Body of pancreas (tissue), 4 donors: ENCODE measurements at regions not wholly inside any gene's neighbourhood (a gene's known extent, or its start where the extent isn't known, plus 50 kb on each side); places are given as distances from the start of the nearest gene placed in this dataset.
A peak's percentile ranks its signal among the peaks of the same experiment; 100 is the strongest.
"Not testable (repeated sequence)": the region's sequence is repeated elsewhere in the genome, so short reads cannot be mapped to it uniquely, and the experiment has no call there.

Source experiments
- ATAC-seq: fragments of 150-250 bp; one replicate; pipeline ENCODE4 v1.9.1; 2016
- DNase-seq, 4 donors: peaks; one replicate each; pipeline ENCODE4 v3.0.0-alpha.2; 2019
- H3K27ac ChIP-seq, 4 donors: fragments of 200-600 bp; sonication (generic); 1 replicate in 3 of 4; 2 replicates in 1 of 4; pipeline versions ENCODE4 v1.5.1 to v1.6.1; 2016 to 2019; ENCODE audit warnings: mild to moderate bottlenecking in 1 of 4, mixed read lengths in 1 of 4, moderate library complexity in 1 of 4
- H3K27me3 ChIP-seq, 2 donors: fragments of 200-600 bp; sonication (generic); one replicate each; pipeline ENCODE4 v1.6.0; 2016; ENCODE audit warnings: mild to moderate bottlenecking in 1 of 2
- H3K36me3 ChIP-seq, 2 donors: fragments of 200-600 bp; sonication (generic); replicated peaks in 1 of 2; 2 replicates each; pipeline ENCODE4 v1.5.1; 2016; ENCODE audit warnings: low read depth in 2 of 2; ENCODE audit not compliant: insufficient read depth in 1 of 2
- H3K4me1 ChIP-seq: fragments of 200-600 bp; sonication (generic); one replicate; pipeline ENCODE4 v1.6.0; 2016
- H3K4me3 ChIP-seq, 2 donors: fragments of 200-600 bp; sonication (generic); 1 replicate in 1 of 2; 2 replicates in 1 of 2; pipeline ENCODE4 v1.5.1; 2016 to 2019
- H3K9me3 ChIP-seq, 3 donors: fragments of 200-600 bp; sonication (generic); 1 replicate in 2 of 3; 2 replicates in 1 of 3; pipeline ENCODE4 v1.5.1; 2016
- POLR2A ChIP-seq, 3 donors: fragments of 450-650 bp; IDR thresholded peaks; one replicate each; pipeline ENCODE4 v1.6.1; 2016; ENCODE audit warnings: antibody characterized with exemption in 3 of 3, mild to moderate bottlenecking in 2 of 3
- WGBS, 2 donors: methylation state at CpG; one replicate each; pipeline ENCODE4 v1.1.5; 2017; 5-methylcytosine and 5-hydroxymethylcytosine counted together
- intact Hi-C: fragments of 100-400 bp; cut with DNase I; formaldehyde crosslinking; loops from one replicate; pipeline ENCODE4 v1.15.1; 2023
- TF ChIP-seq, protein P1 (sequence below), 7 experiments: fragments of 450-650 bp in 4 of 7; fragments of 200-600 bp in 3 of 7; sonication (generic) in 3 of 7; IDR thresholded peaks; one replicate each; pipeline ENCODE4 v1.5.1; 2016 to 2019; ENCODE audit warnings: antibody characterized with exemption in 7 of 7

DNA sequence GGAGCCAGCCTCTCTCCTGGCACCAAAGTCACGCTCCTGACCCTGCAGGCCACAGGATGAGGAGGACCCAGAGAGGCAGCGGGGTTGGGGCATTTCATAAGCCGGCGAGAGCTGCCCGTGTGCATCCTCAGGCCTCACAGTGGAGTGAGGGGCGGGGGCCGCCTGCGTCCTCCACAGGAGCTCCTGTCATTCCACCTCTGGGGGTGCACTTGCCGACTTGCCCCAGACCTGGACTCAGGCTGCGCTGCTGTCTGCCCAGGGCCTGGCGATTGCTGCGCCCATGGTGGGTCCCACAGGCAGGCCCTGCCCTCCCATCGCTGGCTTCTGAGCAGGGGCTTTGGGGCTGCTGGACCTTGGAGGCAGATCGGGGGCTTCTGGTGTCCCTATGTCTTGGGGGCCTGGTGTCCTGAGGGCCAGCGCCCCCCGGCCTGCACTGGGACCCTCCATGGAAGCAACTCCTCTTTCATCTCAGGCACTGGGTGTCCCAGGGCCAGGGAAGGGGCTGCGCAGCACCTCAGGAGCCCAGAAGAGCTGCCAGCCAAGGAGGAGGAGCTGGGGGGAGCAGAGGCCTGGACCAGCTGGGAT lies 184.0 kb downstream of the GOLGA6L6 start:
- Histone ChIP-seq H3K4me1 (no peaks in the 10 kb centered on the region), H3K27ac (no peak overlapping the region), H3K36me3 (no peaks in the 10 kb centered on the region), H3K4me3 (no peak overlapping the region), H3K27me3 (peaks cover 0 to 4% of the 10 kb centered on the region in 2 donors), H3K9me3 (no peaks in the 10 kb centered on the region)
- intact Hi-C loops: loop anchor here (10.0 kb wide), 1 partner anchor 1867 kb away; no protein-coding TSS in a partner anchor
- TF ChIP-seq, protein P1, sequence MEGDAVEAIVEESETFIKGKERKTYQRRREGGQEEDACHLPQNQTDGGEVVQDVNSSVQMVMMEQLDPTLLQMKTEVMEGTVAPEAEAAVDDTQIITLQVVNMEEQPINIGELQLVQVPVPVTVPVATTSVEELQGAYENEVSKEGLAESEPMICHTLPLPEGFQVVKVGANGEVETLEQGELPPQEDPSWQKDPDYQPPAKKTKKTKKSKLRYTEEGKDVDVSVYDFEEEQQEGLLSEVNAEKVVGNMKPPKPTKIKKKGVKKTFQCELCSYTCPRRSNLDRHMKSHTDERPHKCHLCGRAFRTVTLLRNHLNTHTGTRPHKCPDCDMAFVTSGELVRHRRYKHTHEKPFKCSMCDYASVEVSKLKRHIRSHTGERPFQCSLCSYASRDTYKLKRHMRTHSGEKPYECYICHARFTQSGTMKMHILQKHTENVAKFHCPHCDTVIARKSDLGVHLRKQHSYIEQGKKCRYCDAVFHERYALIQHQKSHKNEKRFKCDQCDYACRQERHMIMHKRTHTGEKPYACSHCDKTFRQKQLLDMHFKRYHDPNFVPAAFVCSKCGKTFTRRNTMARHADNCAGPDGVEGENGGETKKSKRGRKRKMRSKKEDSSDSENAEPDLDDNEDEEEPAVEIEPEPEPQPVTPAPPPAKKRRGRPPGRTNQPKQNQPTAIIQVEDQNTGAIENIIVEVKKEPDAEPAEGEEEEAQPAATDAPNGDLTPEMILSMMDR (IDR thresholded peaks at IDR 0.05): no peak
- TF ChIP-seq POLR2A (IDR thresholded peaks at IDR 0.05): no peak
- 58 to 71% methylated on average over 14 to 17 of the region's 17 CpGs for WGBS, 2 donors
- DNase-seq (peak in 2 of 4 donors; percentile 12 to 17), ATAC-seq (no peak)

DNA sequence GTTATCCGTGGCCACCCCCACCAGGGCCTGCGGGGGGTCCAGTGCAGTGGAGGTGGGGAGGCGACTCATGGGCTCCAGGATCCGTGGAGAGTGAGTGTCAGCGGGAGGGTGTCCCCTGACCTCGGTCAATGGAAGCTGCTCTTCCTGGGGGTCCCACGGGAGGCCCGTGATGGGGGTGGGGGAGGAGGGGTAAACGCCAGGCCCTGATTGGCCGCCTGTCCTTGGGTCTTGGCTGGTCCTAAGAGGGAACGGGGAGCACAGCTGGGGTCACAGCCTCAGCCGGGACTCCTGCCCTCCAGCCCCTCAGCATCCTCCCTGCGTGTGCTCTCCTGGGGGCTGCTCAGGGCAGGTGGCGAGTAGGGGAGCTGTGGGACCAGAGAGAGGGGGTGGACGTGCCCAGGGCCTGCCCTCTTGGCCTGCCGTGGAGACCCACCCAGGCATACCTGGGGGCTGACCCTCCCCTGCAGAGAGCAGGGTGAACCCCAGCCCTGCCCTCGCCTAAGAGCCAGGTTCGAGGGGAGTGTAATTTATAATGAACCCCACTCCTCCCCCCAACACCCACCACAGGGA lies 184.6 kb downstream of the GOLGA6L6 start:
- Histone ChIP-seq H3K9me3 (no peaks in the 10 kb centered on the region), H3K27me3 (peaks cover 0 to 4% of the 10 kb centered on the region in 2 donors), H3K27ac (no peak overlapping the region), H3K4me1 (no peaks in the 10 kb centered on the region), H3K36me3 (no peaks in the 10 kb centered on the region), H3K4me3 (no peak overlapping the region)
- TF ChIP-seq POLR2A (IDR thresholded peaks at IDR 0.05): no peak
- TF ChIP-seq, protein P1 (IDR thresholded peaks at IDR 0.05): no peak
- intact Hi-C loops: loop anchor here (10.0 kb wide), 1 partner anchor 1868 kb away; no protein-coding TSS in a partner anchor
- DNase-seq: peak in 2 of 4 donors; percentile 5 to 11
- WGBS, 2 donors: 62 to 63% methylated on average over 18 of the region's 18 CpGs
- peak; percentile 12 for ATAC-seq

DNA sequence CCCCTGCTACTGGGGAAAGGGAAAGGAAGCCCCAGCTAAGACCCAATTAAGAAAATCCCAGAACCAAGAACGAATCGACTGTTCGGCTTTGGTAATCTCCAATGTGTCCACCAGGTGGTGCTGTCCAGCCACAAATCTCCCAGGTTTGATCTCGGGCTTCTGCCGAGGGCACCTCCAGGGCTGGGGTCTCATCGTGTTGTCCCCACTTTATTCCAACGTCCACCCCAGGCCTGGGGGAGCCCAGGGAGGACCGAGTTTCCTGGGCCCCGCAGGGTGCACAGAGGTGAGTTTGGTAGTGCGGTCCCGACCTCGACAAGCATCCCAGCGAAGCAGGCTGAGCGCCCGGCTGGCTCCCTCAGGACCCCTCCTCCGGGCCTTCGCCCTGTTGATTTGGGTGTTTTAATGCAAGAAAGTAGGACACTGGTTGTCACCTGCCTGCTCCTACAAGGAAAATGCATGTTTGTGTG lies 185.1 kb downstream of the GOLGA6L6 start:
- H3K27me3 ChIP-seq: peaks cover 0 to 4% of the 10 kb centered on the region in 2 donors
- no peak overlapping the region for H3K27ac ChIP-seq
- WGBS, 2 donors: 44 to 46% methylated on average over 12 to 17 of the region's 17 CpGs
- no peaks in the 10 kb centered on the region for H3K9me3 ChIP-seq
- H3K4me1 ChIP-seq: no peaks in the 10 kb centered on the region
- H3K4me3 ChIP-seq: no peak overlapping the region
- DNase-seq: peak in 3 of 4 donors; percentile 56 to 75 (median 69)
- intact Hi-C loops: loop anchor here (10.0 kb wide), 1 partner anchor 1868 kb away; no protein-coding TSS in a partner anchor
- no peak for TF ChIP-seq POLR2A (IDR thresholded peaks at IDR 0.05)
- TF ChIP-seq, protein P1 (IDR thresholded peaks at IDR 0.05): peak; percentile 67 to 92 (median 80)
- H3K36me3 ChIP-seq: no peaks in the 10 kb centered on the region
- ATAC-seq: peak; percentile 30

DNA sequence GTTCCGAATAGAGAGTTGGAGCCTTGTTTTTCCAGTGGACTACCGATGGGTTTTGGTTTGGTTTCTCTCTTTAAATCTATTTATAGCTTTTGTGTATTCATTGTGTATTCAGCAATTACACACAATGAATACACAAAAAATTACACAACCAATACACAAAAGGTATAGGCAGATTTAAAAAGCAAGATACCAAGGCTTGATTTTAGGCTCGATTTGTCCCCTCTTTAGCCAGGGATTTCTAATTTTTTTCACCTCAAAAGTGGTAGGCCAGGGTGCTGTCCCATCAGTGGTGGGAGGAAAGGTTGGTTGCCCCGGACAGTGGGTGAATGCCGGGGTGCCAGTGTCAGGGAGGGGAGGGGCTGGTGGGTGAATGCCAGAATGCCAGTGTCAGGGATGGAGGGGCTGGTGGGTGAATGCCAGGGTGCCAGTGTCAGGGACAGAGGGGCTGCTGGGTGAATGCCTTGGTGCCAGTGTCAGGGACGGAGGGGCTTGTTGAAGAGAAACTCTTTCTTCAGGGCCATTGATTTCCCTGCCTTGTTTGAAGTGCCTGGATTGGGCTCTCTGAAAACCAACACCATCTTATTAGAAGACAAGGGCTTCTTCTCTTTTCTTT lies 186.2 kb downstream of the GOLGA6L6 start:
- WGBS, 2 donors: 48 to 53% methylated on average over 6 of the region's 6 CpGs
- DNase-seq: peak in 2 of 4 donors; percentile 4 to 8
- Histone ChIP-seq H3K9me3 (no peaks in the 10 kb centered on the region), H3K36me3 (no peaks in the 10 kb centered on the region), H3K27me3 (peaks cover 0 to 4% of the 10 kb centered on the region in 2 donors), H3K27ac (no peak overlapping the region), H3K4me3 (no peak overlapping the region), H3K4me1 (no peaks in the 10 kb centered on the region)
- intact Hi-C loops: loop anchor here (10.0 kb wide), 1 partner anchor 1869 kb away; no protein-coding TSS in a partner anchor
- no peak for ATAC-seq
- TF ChIP-seq, protein P1 (IDR thresholded peaks at IDR 0.05): no peak
- TF ChIP-seq POLR2A (IDR thresholded peaks at IDR 0.05): no peak

DNA sequence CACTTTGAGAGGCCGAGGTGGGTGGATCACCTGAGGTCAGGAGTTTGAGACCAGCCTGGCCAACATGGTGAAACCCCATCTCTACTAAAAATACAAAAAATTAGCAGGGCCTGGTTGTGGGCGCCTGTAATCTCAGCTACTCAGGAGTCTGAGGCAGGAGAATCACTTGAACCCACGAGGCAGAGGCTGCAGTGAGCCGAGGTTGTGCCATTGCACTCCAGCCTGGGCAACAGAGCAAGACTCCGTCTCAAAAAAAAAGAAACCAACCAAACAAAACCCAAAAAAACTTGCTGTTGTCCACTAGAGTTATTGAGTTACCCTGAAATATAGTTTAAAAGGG lies 186.7 kb downstream of the GOLGA6L6 start:
- H3K4me3 ChIP-seq, H3K36me3 ChIP-seq, H3K4me1 ChIP-seq, H3K27ac ChIP-seq, H3K9me3 ChIP-seq, H3K27me3 ChIP-seq, ATAC-seq, DNase-seq: not testable (repeated sequence)
- 37 to 41% methylated on average over 5 of the region's 5 CpGs for WGBS, 2 donors
- intact Hi-C loops: loop anchor here (10.0 kb wide), 1 partner anchor 1870 kb away; no protein-coding TSS in a partner anchor
